ENCODE measurements at regions not wholly inside any gene's neighbourhood (a gene's known extent, or its start where the extent isn't known, plus 50 kb on each side); places are given as distances from the start of the nearest gene placed in this dataset.

DNA sequence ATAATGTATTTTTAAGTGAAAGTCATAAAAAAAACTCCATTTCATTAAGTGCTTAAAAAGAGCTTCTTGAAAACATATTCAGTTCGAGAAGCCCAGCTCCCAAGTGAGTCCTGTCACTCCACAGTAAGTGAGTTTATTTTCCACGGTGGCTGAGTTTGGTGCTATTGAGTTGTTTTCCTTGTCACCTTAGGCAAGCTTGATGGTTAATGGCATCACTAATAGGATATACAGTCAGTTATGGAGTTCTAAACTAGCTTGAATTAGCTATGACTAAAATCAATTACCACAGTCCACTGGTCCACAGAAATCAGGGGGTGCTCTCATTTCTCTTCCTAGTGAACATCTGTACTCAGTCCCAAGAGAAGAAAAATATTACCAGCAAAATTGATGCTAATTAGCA is 1526.2 kb upstream of the IGFBP7 start:
- H3K27ac ChIP-seq (ENCODE audit: low read depth, low read length, severe bottlenecking), result no peak overlapping the region
- no CpG with 5 or more reads among the region's 2 CpGs for WGBS, 2 experiments (ENCODE audit: insufficient coverage in 2 of 2)
- no peaks in the 10 kb centered on the region for H3K4me1 ChIP-seq (ENCODE audit: control insufficient read depth, insufficient read depth, low read length, poor library complexity, severe bottlenecking)
- no peak overlapping the region for H3K4me3 ChIP-seq (ENCODE audit: extremely low read depth, insufficient read depth, low read length, poor library complexity, severe bottlenecking)
- no peaks in the 10 kb centered on the region for H3K9me3 ChIP-seq (ENCODE audit: control insufficient read depth, low read length)
- no peaks in the 10 kb centered on the region for H3K36me3 ChIP-seq (ENCODE audit: control insufficient read depth, insufficient read depth, low read length)

DNA sequence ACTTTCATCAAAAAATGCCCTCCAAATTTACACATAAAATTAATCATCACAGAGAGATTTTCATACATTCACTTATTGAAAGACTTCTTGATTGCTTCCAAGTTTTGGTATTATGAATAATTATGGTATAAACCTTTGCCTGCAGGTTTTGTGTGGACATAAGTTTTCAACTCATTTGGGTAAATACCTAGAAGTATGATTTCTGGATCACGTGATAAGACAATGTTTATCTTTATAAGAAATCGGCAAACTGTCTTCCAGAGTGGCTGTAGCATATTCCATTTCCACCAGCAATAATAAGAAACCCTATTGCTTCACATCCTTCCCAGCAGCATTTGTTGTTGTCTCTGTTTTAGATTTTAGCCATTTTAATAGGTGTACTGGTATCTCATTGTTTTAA is 1507.0 kb upstream of the IGFBP7 start:
- H3K36me3 ChIP-seq (ENCODE audit: control insufficient read depth, insufficient read depth, low read length), result no peaks in the 10 kb centered on the region
- H3K9me3 ChIP-seq (ENCODE audit: control insufficient read depth, low read length), result no peaks in the 10 kb centered on the region
- no peak overlapping the region for H3K4me3 ChIP-seq (ENCODE audit: extremely low read depth, insufficient read depth, low read length, poor library complexity, severe bottlenecking)
- H3K4me1 ChIP-seq (ENCODE audit: control insufficient read depth, insufficient read depth, low read length, poor library complexity, severe bottlenecking), result no peaks in the 10 kb centered on the region
- H3K27ac ChIP-seq (ENCODE audit: low read depth, low read length, severe bottlenecking), result no peak overlapping the region
- WGBS, 2 experiments (ENCODE audit: insufficient coverage in 2 of 2), result 92% methylated on average over 2 of the region's 2 CpGs; no CpG with 5 or more reads in 1 of the 2 experiments

DNA sequence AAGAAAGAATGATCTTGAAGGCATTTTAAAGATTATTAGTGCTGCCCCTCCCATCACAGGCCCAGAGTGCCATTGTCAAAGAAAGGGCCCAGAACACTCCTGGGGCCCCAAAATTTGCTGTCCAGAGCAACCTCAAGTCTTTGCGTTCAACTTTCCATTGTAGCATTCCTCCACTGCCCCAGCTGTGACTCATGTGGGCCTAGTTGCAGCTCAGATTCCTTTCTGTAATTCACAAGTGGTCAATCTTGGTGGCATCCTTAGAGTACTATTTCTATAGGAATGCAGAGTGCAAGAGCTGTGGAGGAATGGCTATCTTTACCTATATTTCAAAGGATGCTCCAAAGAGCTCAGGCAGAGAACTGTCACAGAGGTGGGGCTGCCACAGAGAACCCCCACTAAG is 1500.8 kb upstream of the IGFBP7 start:
- Histone ChIP-seq H3K27ac (ENCODE audit: low read depth, low read length, severe bottlenecking) (no peak overlapping the region), H3K36me3 (ENCODE audit: control insufficient read depth, insufficient read depth, low read length) (no peaks in the 10 kb centered on the region), H3K9me3 (ENCODE audit: control insufficient read depth, low read length) (no peaks in the 10 kb centered on the region), H3K4me1 (ENCODE audit: control insufficient read depth, insufficient read depth, low read length, poor library complexity, severe bottlenecking) (no peaks in the 10 kb centered on the region), H3K4me3 (ENCODE audit: extremely low read depth, insufficient read depth, low read length, poor library complexity, severe bottlenecking) (no peak overlapping the region)
- WGBS, 2 experiments (ENCODE audit: insufficient coverage in 2 of 2), result 60 to 100% methylated on average over 1 of the region's 1 CpG

DNA sequence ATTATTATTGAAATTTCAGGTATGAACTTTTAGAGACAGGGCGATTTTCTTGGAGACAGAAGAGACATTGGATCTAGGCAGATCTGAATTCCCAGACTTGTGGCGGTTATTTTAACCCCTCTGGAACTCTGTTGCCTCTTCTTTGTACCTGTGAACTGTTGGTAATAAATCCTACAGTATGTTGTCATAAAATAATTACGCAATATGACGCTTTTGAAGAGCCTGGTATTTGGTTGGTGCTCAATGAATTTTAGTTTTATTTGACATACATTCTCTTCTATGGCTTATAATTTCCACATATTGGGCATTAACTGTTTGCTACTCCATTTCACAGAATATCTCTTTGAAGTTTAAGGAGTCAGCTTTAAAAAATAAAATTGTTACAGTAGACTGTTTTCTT is 1496.1 kb upstream of the IGFBP7 start:
- WGBS, 2 experiments (ENCODE audit: insufficient coverage in 2 of 2), result 85 to 100% methylated on average over 1 to 2 of the region's 4 CpGs

DNA sequence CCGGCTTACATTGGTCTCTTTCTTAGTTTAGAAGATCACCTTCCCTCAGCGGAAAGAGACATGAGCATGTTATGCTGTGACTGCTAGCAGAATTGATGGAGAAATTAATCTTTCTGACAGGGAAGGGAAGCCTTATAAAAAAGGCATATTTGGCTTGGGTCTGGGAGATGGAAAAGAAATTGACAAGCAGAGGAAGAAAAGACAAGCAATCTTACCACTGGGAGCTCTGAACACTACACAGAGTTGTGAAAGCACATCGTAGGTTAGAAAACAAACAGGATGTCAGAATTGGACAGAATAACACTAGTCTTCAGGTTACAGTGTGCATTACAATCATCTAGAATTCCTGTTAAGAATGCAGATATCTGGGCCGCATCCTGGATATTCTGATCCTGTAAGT is 1493.8 kb upstream of the IGFBP7 start:
- Histone ChIP-seq H3K36me3 (ENCODE audit: control insufficient read depth, insufficient read depth, low read length) (no peaks in the 10 kb centered on the region), H3K4me1 (ENCODE audit: control insufficient read depth, insufficient read depth, low read length, poor library complexity, severe bottlenecking) (no peaks in the 10 kb centered on the region), H3K4me3 (ENCODE audit: extremely low read depth, insufficient read depth, low read length, poor library complexity, severe bottlenecking) (no peak overlapping the region), H3K9me3 (ENCODE audit: control insufficient read depth, low read length) (no peaks in the 10 kb centered on the region), H3K27ac (ENCODE audit: low read depth, low read length, severe bottlenecking) (no peak overlapping the region)
- 100% methylated on average over 1 to 2 of the region's 4 CpGs for WGBS, 2 experiments (ENCODE audit: insufficient coverage in 2 of 2)

More for the DNA sequence above, 1496.1 kb upstream of the IGFBP7 start:
- H3K9me3 ChIP-seq (ENCODE audit: control insufficient read depth, low read length), result no peaks in the 10 kb centered on the region
- H3K36me3 ChIP-seq (ENCODE audit: control insufficient read depth, insufficient read depth, low read length), result no peaks in the 10 kb centered on the region
- no peaks in the 10 kb centered on the region for H3K4me1 ChIP-seq (ENCODE audit: control insufficient read depth, insufficient read depth, low read length, poor library complexity, severe bottlenecking)
- H3K27ac ChIP-seq (ENCODE audit: low read depth, low read length, severe bottlenecking), result no peak overlapping the region
- H3K4me3 ChIP-seq (ENCODE audit: extremely low read depth, insufficient read depth, low read length, poor library complexity, severe bottlenecking), result no peak overlapping the region

DNA sequence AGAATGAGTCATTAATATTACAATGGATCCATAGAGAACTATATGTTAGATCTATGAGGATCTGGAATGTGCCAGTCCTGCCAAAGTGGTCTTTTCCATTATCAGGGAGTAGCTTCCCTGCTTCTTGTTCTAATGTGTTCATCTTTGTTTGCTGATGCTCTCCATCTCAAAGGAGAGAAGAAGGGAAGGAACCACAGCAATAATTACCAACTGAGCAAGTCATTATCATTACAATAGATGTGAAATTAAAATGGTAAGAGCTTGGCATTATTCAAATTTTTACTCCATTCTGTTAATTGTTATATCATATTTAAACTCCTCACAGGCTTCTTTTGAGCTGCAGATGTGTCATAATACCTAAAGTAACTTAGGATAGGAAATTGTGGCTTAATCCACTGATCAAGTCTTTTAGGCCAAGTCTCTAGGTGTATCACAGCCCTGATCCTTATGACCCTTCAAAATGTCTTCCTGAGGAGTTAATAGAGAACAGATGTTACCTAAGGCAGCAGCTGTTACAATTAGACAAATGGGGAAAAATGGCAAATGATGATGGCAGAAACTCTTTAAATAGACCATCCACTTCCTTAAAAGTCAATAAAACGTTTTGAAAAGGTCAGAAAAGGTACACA is 1492.7 kb upstream of the IGFBP7 start:
- Histone ChIP-seq H3K9me3 (ENCODE audit: control insufficient read depth, low read length) (no peaks in the 10 kb centered on the region), H3K27ac (ENCODE audit: low read depth, low read length, severe bottlenecking) (no peak overlapping the region), H3K4me3 (ENCODE audit: extremely low read depth, insufficient read depth, low read length, poor library complexity, severe bottlenecking) (no peak overlapping the region), H3K4me1 (ENCODE audit: control insufficient read depth, insufficient read depth, low read length, poor library complexity, severe bottlenecking) (no peaks in the 10 kb centered on the region), H3K36me3 (ENCODE audit: control insufficient read depth, insufficient read depth, low read length) (no peaks in the 10 kb centered on the region)
- WGBS, 2 experiments (ENCODE audit: insufficient coverage in 2 of 2), result no CpG with 5 or more reads among the region's 1 CpG

DNA sequence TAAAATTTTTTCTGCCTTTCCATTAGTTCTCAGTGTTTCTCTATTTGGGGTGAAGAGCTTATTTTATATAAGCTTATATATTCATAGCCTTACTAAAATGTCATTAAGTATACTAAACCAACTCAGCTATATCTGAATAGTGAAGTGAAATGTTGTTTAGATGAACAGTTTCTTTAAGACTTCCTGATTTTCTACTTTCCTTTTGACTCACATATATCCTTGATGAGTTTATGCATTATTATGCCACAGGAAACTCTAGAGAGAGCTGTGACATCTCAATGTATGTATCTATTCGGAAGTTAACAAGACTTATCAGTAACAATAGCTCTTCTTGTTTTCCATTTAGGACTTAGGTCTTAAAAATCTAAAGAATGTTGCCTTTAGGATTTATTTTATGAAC is 1491.8 kb upstream of the IGFBP7 start:
- H3K27ac ChIP-seq (ENCODE audit: low read depth, low read length, severe bottlenecking), result no peak overlapping the region
- H3K9me3 ChIP-seq (ENCODE audit: control insufficient read depth, low read length), result no peaks in the 10 kb centered on the region
- no CpG with 5 or more reads among the region's 1 CpG for WGBS, 2 experiments (ENCODE audit: insufficient coverage in 2 of 2)
- H3K4me3 ChIP-seq (ENCODE audit: extremely low read depth, insufficient read depth, low read length, poor library complexity, severe bottlenecking), result no peak overlapping the region
- no peaks in the 10 kb centered on the region for H3K4me1 ChIP-seq (ENCODE audit: control insufficient read depth, insufficient read depth, low read length, poor library complexity, severe bottlenecking)
- no peaks in the 10 kb centered on the region for H3K36me3 ChIP-seq (ENCODE audit: control insufficient read depth, insufficient read depth, low read length)

DNA sequence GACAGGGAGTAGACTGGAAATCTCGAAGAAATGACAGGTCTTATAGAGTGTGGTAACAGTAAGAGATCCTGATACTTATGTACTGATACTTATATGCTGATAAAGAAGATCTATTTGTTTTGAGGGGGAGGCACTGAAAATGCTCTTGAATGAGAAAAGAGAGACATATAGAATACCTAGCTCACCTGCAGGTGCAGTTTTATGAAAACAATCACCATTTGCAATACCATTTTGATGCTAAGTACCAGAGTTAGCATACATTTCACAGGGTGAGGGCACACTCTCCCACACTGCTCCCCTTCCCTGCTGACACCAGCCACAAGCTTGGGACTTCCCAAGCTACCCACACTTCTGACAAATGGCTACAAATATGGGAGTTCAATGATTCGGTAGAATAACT is 1490.1 kb upstream of the IGFBP7 start:
- H3K36me3 ChIP-seq (ENCODE audit: control insufficient read depth, insufficient read depth, low read length), result no peaks in the 10 kb centered on the region
- no peak overlapping the region for H3K4me3 ChIP-seq (ENCODE audit: extremely low read depth, insufficient read depth, low read length, poor library complexity, severe bottlenecking)
- 83 to 86% methylated on average over 1 of the region's 2 CpGs for WGBS, 2 experiments (ENCODE audit: insufficient coverage in 2 of 2)
- H3K4me1 ChIP-seq (ENCODE audit: control insufficient read depth, insufficient read depth, low read length, poor library complexity, severe bottlenecking), result no peaks in the 10 kb centered on the region
- H3K9me3 ChIP-seq (ENCODE audit: control insufficient read depth, low read length), result no peaks in the 10 kb centered on the region
- H3K27ac ChIP-seq (ENCODE audit: low read depth, low read length, severe bottlenecking), result no peak overlapping the region

DNA sequence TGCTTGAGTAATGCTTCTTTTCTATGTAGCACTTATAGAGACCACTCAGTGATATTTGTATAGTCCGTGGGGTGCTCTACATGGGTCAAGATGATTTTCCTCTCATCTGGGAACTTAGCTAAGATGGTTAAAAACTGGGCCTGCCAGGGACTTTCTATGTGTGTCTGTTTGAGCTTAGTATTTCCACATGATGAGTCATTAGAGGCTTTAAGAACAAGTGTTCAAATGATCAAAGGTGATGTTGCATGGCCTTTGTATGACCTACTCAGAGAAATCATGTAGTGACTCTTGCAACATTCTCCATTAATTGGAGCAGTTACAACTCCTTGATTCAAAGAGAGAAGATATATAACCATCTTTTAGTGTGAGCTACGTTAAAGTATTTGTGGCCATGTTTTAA is 1480.5 kb upstream of the IGFBP7 start:
- Histone ChIP-seq H3K4me1 (ENCODE audit: control insufficient read depth, insufficient read depth, low read length, poor library complexity, severe bottlenecking) (no peaks in the 10 kb centered on the region), H3K27ac (ENCODE audit: low read depth, low read length, severe bottlenecking) (no peak overlapping the region), H3K4me3 (ENCODE audit: extremely low read depth, insufficient read depth, low read length, poor library complexity, severe bottlenecking) (no peak overlapping the region), H3K9me3 (ENCODE audit: control insufficient read depth, low read length) (no peaks in the 10 kb centered on the region), H3K36me3 (ENCODE audit: control insufficient read depth, insufficient read depth, low read length) (no peaks in the 10 kb centered on the region)
- WGBS, 2 experiments (ENCODE audit: insufficient coverage in 2 of 2), result no CpG with 5 or more reads among the region's 2 CpGs

DNA sequence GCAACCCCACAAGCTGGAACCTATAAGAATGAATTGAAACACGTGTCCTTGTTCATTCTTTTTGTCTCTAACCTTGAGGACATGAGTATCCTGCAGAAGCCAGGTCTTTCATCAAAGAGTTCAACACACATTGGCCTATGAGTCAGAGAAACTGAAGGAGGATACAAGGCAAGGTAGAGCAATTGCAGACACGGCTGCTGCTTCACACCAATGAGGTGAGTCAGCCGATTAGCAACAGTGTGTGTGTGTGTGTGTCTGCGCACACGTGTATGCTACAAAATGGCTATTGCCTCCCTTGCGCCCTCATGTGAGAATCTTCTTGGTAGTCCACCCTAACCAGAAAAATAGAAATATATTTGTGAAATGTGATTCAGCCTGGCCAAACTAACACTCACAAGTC is 1477.7 kb upstream of the IGFBP7 start:
- 77 to 94% methylated on average over 3 of the region's 6 CpGs for WGBS, 2 experiments (ENCODE audit: insufficient coverage in 2 of 2)
- no peaks in the 10 kb centered on the region for H3K36me3 ChIP-seq (ENCODE audit: control insufficient read depth, insufficient read depth, low read length)
- H3K27ac ChIP-seq (ENCODE audit: low read depth, low read length, severe bottlenecking), result no peak overlapping the region
- H3K4me1 ChIP-seq (ENCODE audit: control insufficient read depth, insufficient read depth, low read length, poor library complexity, severe bottlenecking), result no peaks in the 10 kb centered on the region
- no peak overlapping the region for H3K4me3 ChIP-seq (ENCODE audit: extremely low read depth, insufficient read depth, low read length, poor library complexity, severe bottlenecking)
- no peaks in the 10 kb centered on the region for H3K9me3 ChIP-seq (ENCODE audit: control insufficient read depth, low read length)

DNA sequence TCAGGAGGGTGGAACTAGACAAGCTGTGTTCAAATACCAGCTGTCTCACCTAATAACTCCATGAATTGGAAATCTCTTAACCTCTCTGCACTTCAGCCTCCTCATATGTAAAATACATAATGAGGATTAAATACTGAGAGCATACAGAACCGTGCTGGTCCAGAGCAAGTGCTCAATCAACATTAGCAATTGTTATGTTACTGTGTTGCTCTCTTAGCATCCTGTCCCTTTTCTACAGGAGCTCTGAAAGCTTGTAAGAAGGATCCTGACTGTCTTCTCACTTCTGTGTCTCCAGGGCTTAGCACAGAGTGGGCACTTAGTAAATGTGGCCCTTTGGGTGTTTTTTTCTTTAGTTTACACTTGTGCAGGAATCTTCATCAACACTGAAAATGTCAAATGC is 1456.1 kb upstream of the IGFBP7 start:
- Histone ChIP-seq H3K4me3 (ENCODE audit: extremely low read depth, insufficient read depth, low read length, poor library complexity, severe bottlenecking) (no peak overlapping the region), H3K9me3 (ENCODE audit: control insufficient read depth, low read length) (no peaks in the 10 kb centered on the region), H3K36me3 (ENCODE audit: control insufficient read depth, insufficient read depth, low read length) (no peaks in the 10 kb centered on the region), H3K27ac (ENCODE audit: low read depth, low read length, severe bottlenecking) (no peak overlapping the region), H3K4me1 (ENCODE audit: control insufficient read depth, insufficient read depth, low read length, poor library complexity, severe bottlenecking) (no peaks in the 10 kb centered on the region)
- no CpG with 5 or more reads among the region's 1 CpG for WGBS, 2 experiments (ENCODE audit: insufficient coverage in 2 of 2)
